Kidney (tissue), 13 donors: ENCODE measurements at regions not wholly inside any gene's neighbourhood (a gene's known extent, or its start where the extent isn't known, plus 50 kb on each side); places are given as distances from the start of the nearest gene placed in this dataset.

Experiments
- DNase-seq, 5 donors: peaks; one replicate each; pipeline ENCODE4 v3.0.0-alpha.2; 2013 to 2020
- FAIRE-seq: peaks from 2 replicates; lab custom pipeline; 2012; peaks lifted over from hg19 to GRCh38; lab: Jason Lieb, UNC
- H3K27ac ChIP-seq, 2 donors: one replicate each; pipeline ENCODE4 v1.7.0; 2013; ENCODE audit warnings: low read depth in 2 of 2, low read length in 2 of 2, inconsistent platforms in 1 of 2
- H3K27me3 ChIP-seq: one replicate; pipeline ENCODE4 v1.7.1; 2013; ENCODE audit warnings: low read length, inconsistent platforms; ENCODE audit not compliant: control insufficient read depth, insufficient read depth
- H3K36me3 ChIP-seq, 3 donors: one replicate each; pipeline versions ENCODE4 v1.7.0 to v1.7.1; 2013; ENCODE audit warnings: low read length in 3 of 3, control low read depth in 1 of 3, inconsistent platforms in 1 of 3; ENCODE audit not compliant: insufficient read depth in 3 of 3, control insufficient read depth in 2 of 3
- H3K4me1 ChIP-seq, 3 donors: one replicate each; pipeline versions ENCODE4 v1.7.0 to v1.7.1; 2013; ENCODE audit warnings: low read length in 3 of 3, inconsistent platforms in 1 of 3, low read depth in 1 of 3; ENCODE audit not compliant: control insufficient read depth in 2 of 3, insufficient read depth in 2 of 3
- H3K4me3 ChIP-seq, 3 donors: one replicate each; pipeline versions ENCODE4 v1.7.0 to v1.8.1; 2013; ENCODE audit warnings: low read length in 3 of 3, control low read depth in 1 of 3, inconsistent platforms in 1 of 3
- H3K9ac ChIP-seq, 3 donors: one replicate each; pipeline versions ENCODE4 v1.7.0 to v1.7.1; 2013; ENCODE audit warnings: low read length in 3 of 3, control low read depth in 1 of 3, inconsistent platforms in 1 of 3
- H3K9me3 ChIP-seq, 3 donors: one replicate each; pipeline versions ENCODE4 v1.7.0 to v1.7.1; 2013; ENCODE audit warnings: low read length in 3 of 3, control low read depth in 1 of 3, inconsistent platforms in 1 of 3; ENCODE audit not compliant: control insufficient read depth in 2 of 3, insufficient read depth in 1 of 3
- CTCF ChIP-seq: IDR thresholded peaks from 3 replicates; pipeline ENCODE4 v1.5.1; 2012; ENCODE audit warnings: mild to moderate bottlenecking, moderate library complexity, borderline replicate concordance; ENCODE audit not compliant: insufficient read depth; ENCODE audit errors: extremely low read depth
- intact Hi-C: fragments of 100-400 bp; cut with DNase I; formaldehyde crosslinking; loops from one replicate; pipeline ENCODE4 v1.11.1; 2022
- donor health status: control.
- donor health status: control.
- donor health status: control.
- donor health status: control.
- donor health status: control.
- donor health status: DM: yes; HTN: yes; CAD: no.
- donor health status: Normal renal cell carcinoma (clear cell type).

GRCh38 chr13:33611121-33611805 is 206.7 kb upstream of the RFC3 start:
- H3K4me3 ChIP-seq, result peak overlapping the region in 2 of 3 donors; percentile 47 to 66
- peak; percentile 65 to 90 (median 85) for DNase-seq
- no peak for TF ChIP-seq CTCF

GRCh38 chr13:33612641-33613638 is 205.0 kb upstream of the RFC3 start:
- FAIRE-seq (no peak), DNase-seq (peak in 1 of 5 donors; percentile 16)
- Histone ChIP-seq H3K9me3 (no peaks in the 10 kb centered on the region), H3K27ac (no peak overlapping the region), H3K9ac (no peak overlapping the region), H3K4me3 (no peak overlapping the region), H3K4me1 (peaks cover 0 to 17% (median 5%) of the 10 kb centered on the region in 3 donors), H3K36me3 (no peaks in the 10 kb centered on the region), H3K27me3 (no peaks in the 10 kb centered on the region)
- TF ChIP-seq CTCF, result no peak
- intact Hi-C loops, result no loop called here

More at GRCh38 chr13:33611121-33611805, 206.7 kb upstream of the RFC3 start:
- FAIRE-seq, result no peak
- H3K36me3 ChIP-seq, result no peaks in the 10 kb centered on the region
- peak overlapping the region in 2 of 3 donors; percentile 24 to 27 for H3K9ac ChIP-seq
- peak overlapping the region; percentile 61 to 88 for H3K27ac ChIP-seq
- peaks cover 0 to 17% (median 5%) of the 10 kb centered on the region in 3 donors for H3K4me1 ChIP-seq
- H3K27me3 ChIP-seq, result no peaks in the 10 kb centered on the region
- H3K9me3 ChIP-seq, result no peaks in the 10 kb centered on the region
- intact Hi-C loops, result no loop called here

GRCh38 chr13:33615436-33615835 is 202.5 kb upstream of the RFC3 start:
- intact Hi-C loops, result no loop called here
- no peak for FAIRE-seq
- H3K36me3 ChIP-seq, result no peaks in the 10 kb centered on the region
- H3K9ac ChIP-seq, result no peak overlapping the region
- DNase-seq, result no peak
- TF ChIP-seq CTCF, result no peak
- no peak overlapping the region for H3K27ac ChIP-seq
- H3K4me1 ChIP-seq, result peaks cover 0 to 14% (median 3%) of the 10 kb centered on the region in 3 donors
- no peak overlapping the region for H3K4me3 ChIP-seq
- no peaks in the 10 kb centered on the region for H3K27me3 ChIP-seq
- no peaks in the 10 kb centered on the region for H3K9me3 ChIP-seq
